ENCODE measurements at regions not wholly inside any gene's neighbourhood (a gene's known extent, or its start where the extent isn't known, plus 50 kb on each side); places are given as distances from the start of the nearest gene placed in this dataset.

DNA sequence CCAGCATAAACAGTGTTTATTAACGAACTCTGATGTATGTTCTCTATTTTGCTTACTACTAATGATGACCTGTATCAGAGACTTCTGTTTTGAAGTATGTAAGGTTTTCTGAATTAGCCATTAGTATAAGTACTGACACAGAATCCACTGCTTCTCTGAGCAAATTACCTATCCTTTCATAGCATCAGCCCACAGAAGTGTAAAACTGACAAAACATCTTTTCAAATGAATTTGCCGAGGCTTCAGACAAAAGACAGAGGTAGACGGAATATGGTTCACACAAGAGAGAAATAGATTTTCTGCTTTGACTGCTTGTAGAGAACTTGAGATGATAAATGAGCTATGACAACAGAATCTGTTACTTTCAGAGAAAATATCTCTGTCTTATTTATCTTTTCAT lies 1051.6 kb downstream of the AMY1C start:
- TF ChIP-seq POLR2A (IDR thresholded peaks at IDR 0.05) = no peak
- TF ChIP-seq, protein P1, sequence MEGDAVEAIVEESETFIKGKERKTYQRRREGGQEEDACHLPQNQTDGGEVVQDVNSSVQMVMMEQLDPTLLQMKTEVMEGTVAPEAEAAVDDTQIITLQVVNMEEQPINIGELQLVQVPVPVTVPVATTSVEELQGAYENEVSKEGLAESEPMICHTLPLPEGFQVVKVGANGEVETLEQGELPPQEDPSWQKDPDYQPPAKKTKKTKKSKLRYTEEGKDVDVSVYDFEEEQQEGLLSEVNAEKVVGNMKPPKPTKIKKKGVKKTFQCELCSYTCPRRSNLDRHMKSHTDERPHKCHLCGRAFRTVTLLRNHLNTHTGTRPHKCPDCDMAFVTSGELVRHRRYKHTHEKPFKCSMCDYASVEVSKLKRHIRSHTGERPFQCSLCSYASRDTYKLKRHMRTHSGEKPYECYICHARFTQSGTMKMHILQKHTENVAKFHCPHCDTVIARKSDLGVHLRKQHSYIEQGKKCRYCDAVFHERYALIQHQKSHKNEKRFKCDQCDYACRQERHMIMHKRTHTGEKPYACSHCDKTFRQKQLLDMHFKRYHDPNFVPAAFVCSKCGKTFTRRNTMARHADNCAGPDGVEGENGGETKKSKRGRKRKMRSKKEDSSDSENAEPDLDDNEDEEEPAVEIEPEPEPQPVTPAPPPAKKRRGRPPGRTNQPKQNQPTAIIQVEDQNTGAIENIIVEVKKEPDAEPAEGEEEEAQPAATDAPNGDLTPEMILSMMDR (IDR thresholded peaks at IDR 0.05) = no peak
- no peak for TF ChIP-seq POLR2AphosphoS5 (IDR thresholded peaks at IDR 0.05)
